HG02840 (cell line): ENCODE measurements at regions not wholly inside any gene's neighbourhood (a gene's known extent, or its start where the extent isn't known, plus 50 kb on each side); places are given as distances from the start of the nearest gene placed in this dataset.

Experiments used
- ATAC-seq: cut with Tn5 transposase; IDR thresholded peaks from one replicate; pipeline ENCODE4 v1.9.1; 2021; ENCODE audit warnings: mild to moderate bottlenecking, moderate library complexity, moderate number of reproducible peaks; ENCODE audit not compliant: unreplicated experiment, low FRiP score

- no peak for ATAC-seq
These were observed 80.8 kb upstream of the DRD2 start for GRCh38 chr11:113556036-113556435.

- no peak for ATAC-seq
These were observed 79.9 kb upstream of the DRD2 start for GRCh38 chr11:113555071-113555619.

- ATAC-seq, result no peak
These were observed 79.3 kb upstream of the DRD2 start for GRCh38 chr11:113554526-113554925.

- ATAC-seq, result no peak
These were observed 78.7 kb upstream of the DRD2 start for GRCh38 chr11:113553915-113554314.

- no peak for ATAC-seq
These were observed 78.0 kb upstream of the DRD2 start for GRCh38 chr11:113553235-113553634.

GRCh38 chr11:113552271-113552670 is 77.1 kb upstream of the DRD2 start:
- ATAC-seq, result no peak

- no peak for ATAC-seq
These were observed 76.4 kb upstream of the DRD2 start for GRCh38 chr11:113551645-113552044.

- ATAC-seq, result no peak
These were observed 74.7 kb upstream of the DRD2 start for GRCh38 chr11:113549611-113550578.

GRCh38 chr11:113549061-113549460 is 73.9 kb upstream of the DRD2 start:
- ATAC-seq, result no peak

- ATAC-seq, result no peak
These were observed 72.5 kb upstream of the DRD2 start for GRCh38 chr11:113547739-113548138.

- no peak for ATAC-seq
These were observed 71.7 kb upstream of the DRD2 start for GRCh38 chr11:113546757-113547507.

GRCh38 chr11:113542420-113542819 is 67.2 kb upstream of the DRD2 start:
- ATAC-seq, result no peak

GRCh38 chr11:113540416-113541330 is 65.5 kb upstream of the DRD2 start:
- ATAC-seq, result no peak

- no peak for ATAC-seq
These were observed 63.5 kb upstream of the DRD2 start for GRCh38 chr11:113538451-113539412.

- ATAC-seq, result no peak
These were observed 59.4 kb upstream of the DRD2 start for GRCh38 chr11:113534625-113535024.

- ATAC-seq, result no peak
These were observed 58.2 kb upstream of the DRD2 start for GRCh38 chr11:113533425-113533698.

- no peak for ATAC-seq
These were observed 57.7 kb upstream of the DRD2 start for GRCh38 chr11:113532697-113533424.

- ATAC-seq, result no peak
These were observed 56.6 kb upstream of the DRD2 start for GRCh38 chr11:113531575-113532451.
